Vagina (tissue), 2 donors: ENCODE measurements at regions not wholly inside any gene's neighbourhood (a gene's known extent, or its start where the extent isn't known, plus 50 kb on each side); places are given as distances from the start of the nearest gene placed in this dataset.

Experiments used
- DNase-seq, 2 donors: peaks; one replicate each; pipeline ENCODE4 v3.0.0-alpha.2; 2017; ENCODE audit errors: extremely low spot score in 2 of 2
- H3K27ac ChIP-seq: fragments of 200-600 bp; sonication (generic); one replicate; pipeline ENCODE4 v1.5.1; 2019
- H3K27me3 ChIP-seq: fragments of 200-600 bp; sonication (generic); one replicate; pipeline ENCODE4 v1.5.1; 2019
- H3K36me3 ChIP-seq, 2 donors: fragments of 200-600 bp; sonication (generic); one replicate each; pipeline ENCODE4 v1.5.1; 2017 to 2019
- H3K4me1 ChIP-seq: fragments of 200-600 bp; sonication (generic); one replicate; pipeline ENCODE4 v1.5.1; 2019
- H3K4me3 ChIP-seq, 2 donors: fragments of 200-600 bp; sonication (generic); 1 replicate in 1 of 2; 2 replicates in 1 of 2; pipeline ENCODE4 v1.5.1; 2016 to 2019
- H3K9me3 ChIP-seq: fragments of 200-600 bp; sonication (generic); one replicate; pipeline ENCODE4 v1.5.1; 2019
- CTCF ChIP-seq, 3 experiments: fragments of 450-650 bp in 2 of 3; fragments of 200-600 bp in 1 of 3; sonication (generic) in 1 of 3; IDR thresholded peaks; one replicate each; pipeline ENCODE4 v1.5.1; 2017 to 2019; ENCODE audit warnings: antibody characterized with exemption in 3 of 3, mild to moderate bottlenecking in 2 of 3, moderate library complexity in 2 of 3
- POLR2A ChIP-seq, 2 donors: fragments of 450-650 bp; IDR thresholded peaks; one replicate each; pipeline ENCODE4 v1.6.1; 2017; ENCODE audit warnings: antibody characterized with exemption in 2 of 2, mild to moderate bottlenecking in 2 of 2, moderate library complexity in 2 of 2
- POLR2AphosphoS5 ChIP-seq, 2 donors: sonication (generic); formaldehyde crosslinking; IDR thresholded peaks; one replicate each; pipeline ENCODE4 v1.9.0; 2017; ENCODE audit warnings: antibody characterized with exemption in 2 of 2, mild to moderate bottlenecking in 2 of 2, low read depth in 1 of 2; ENCODE audit not compliant: insufficient read depth in 1 of 2
- intact Hi-C: fragments of 100-400 bp; cut with DNase I; formaldehyde crosslinking; loops from one replicate; pipeline ENCODE4 v1.15.1; 2023

- no peaks in the 10 kb centered on the region for H3K36me3 ChIP-seq
- peaks cover 16% of the 10 kb centered on the region for H3K4me1 ChIP-seq
- H3K27ac ChIP-seq: no peak overlapping the region
- no peak for DNase-seq
- intact Hi-C loops: no loop called here
- no peak for TF ChIP-seq CTCF (IDR thresholded peaks at IDR 0.05)
- TF ChIP-seq POLR2A (IDR thresholded peaks at IDR 0.05): no peak
- TF ChIP-seq POLR2AphosphoS5 (IDR thresholded peaks at IDR 0.05; ENCODE audit: insufficient read depth in 1 of 2, low read depth in 1 of 2): no peak
- H3K9me3 ChIP-seq: no peaks in the 10 kb centered on the region
- H3K4me3 ChIP-seq: no peak overlapping the region
- H3K27me3 ChIP-seq: no peaks in the 10 kb centered on the region
Observed at GRCh38 chr1:218658899-218659298, 313.8 kb downstream of the TGFB2 start.

DNA sequence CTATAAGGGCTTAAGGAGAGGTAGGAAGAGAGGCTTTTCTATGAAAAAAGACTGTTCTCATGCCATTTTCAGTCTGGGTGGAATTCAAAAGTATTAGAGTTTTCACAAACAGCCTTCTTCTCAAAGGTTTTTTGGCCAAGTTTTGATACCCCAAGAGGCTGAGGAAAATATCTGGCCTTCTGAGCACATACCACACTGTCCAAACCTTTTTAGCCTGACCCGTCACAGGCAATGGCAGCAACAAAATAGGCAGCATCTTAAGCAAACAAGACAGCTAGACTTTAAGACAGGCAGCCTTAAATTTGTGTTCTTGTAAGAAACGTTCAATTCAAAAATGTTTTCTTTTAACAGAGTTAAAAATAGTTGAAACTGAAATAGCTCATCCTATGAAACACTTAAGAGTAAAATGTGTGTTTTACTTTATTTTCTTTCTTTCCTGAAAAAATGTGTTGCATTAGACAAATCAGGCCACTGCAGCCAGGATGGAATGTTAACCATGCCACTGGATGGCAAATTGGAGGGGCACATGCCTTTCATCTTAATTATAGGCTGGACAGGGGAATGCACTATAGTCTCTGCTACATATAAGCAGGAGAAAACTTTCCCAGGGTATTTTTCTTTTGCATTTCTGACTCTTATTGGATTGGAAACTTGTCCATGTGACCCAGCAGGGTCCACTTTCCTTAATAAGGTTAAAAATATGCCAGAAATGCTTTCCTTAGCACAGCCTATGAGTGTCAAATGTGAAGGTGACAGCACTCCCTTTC lies 315.0 kb downstream of the TGFB2 start:
- TF ChIP-seq POLR2A (IDR thresholded peaks at IDR 0.05): no peak
- TF ChIP-seq POLR2AphosphoS5 (IDR thresholded peaks at IDR 0.05; ENCODE audit: insufficient read depth in 1 of 2, low read depth in 1 of 2): no peak
- no peak for TF ChIP-seq CTCF (IDR thresholded peaks at IDR 0.05)
- Histone ChIP-seq H3K27ac (no peak overlapping the region), H3K36me3 (no peaks in the 10 kb centered on the region), H3K4me3 (no peak overlapping the region), H3K9me3 (no peaks in the 10 kb centered on the region), H3K27me3 (no peaks in the 10 kb centered on the region), H3K4me1 (peaks cover 27% of the 10 kb centered on the region)
- DNase-seq: no peak
- intact Hi-C loops: loop anchor here (10.0 kb wide), 1 partner anchor 315 kb away; the partner anchor contains the start of gene TGFB2

DNA sequence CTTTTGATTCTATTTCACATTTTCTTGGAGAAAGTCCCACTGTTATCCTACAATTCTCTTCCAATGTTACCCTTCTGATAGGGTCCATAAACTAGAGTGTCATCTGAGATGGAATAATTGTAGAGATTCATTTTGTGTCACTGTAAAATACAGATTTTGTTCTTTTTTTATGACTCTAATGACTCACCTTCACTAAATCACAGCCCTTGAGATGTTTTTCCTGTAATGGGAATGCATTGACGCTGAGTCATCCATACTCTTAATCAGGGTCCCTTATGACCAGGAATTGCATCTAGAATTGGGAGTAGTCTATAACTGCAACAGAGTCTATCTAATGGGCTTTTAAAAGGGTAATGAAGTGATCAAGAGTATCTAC lies 315.5 kb downstream of the TGFB2 start:
- Histone ChIP-seq H3K4me3 (no peak overlapping the region), H3K9me3 (no peaks in the 10 kb centered on the region), H3K27me3 (no peaks in the 10 kb centered on the region), H3K36me3 (no peaks in the 10 kb centered on the region), H3K27ac (no peak overlapping the region), H3K4me1 (peaks cover 28% of the 10 kb centered on the region)
- DNase-seq: no peak
- TF ChIP-seq POLR2A (IDR thresholded peaks at IDR 0.05) (no peak), CTCF (IDR thresholded peaks at IDR 0.05) (no peak), POLR2AphosphoS5 (IDR thresholded peaks at IDR 0.05; ENCODE audit: insufficient read depth in 1 of 2, low read depth in 1 of 2) (no peak)
- intact Hi-C loops: loop anchor here (10.0 kb wide), 1 partner anchor 316 kb away; the partner anchor contains the start of gene TGFB2

GRCh38 chr1:218661411-218661810 lies 316.3 kb downstream of the TGFB2 start:
- TF ChIP-seq POLR2A (IDR thresholded peaks at IDR 0.05): no peak
- no peak for TF ChIP-seq CTCF (IDR thresholded peaks at IDR 0.05)
- no peak for TF ChIP-seq POLR2AphosphoS5 (IDR thresholded peaks at IDR 0.05; ENCODE audit: insufficient read depth in 1 of 2, low read depth in 1 of 2)
- Histone ChIP-seq H3K4me1 (peaks cover 26% of the 10 kb centered on the region), H3K27ac (no peak overlapping the region), H3K27me3 (no peaks in the 10 kb centered on the region), H3K4me3 (no peak overlapping the region), H3K36me3 (no peaks in the 10 kb centered on the region), H3K9me3 (no peaks in the 10 kb centered on the region)
- intact Hi-C loops: loop anchor here (10.0 kb wide), 1 partner anchor 317 kb away; the partner anchor contains the start of gene TGFB2
- DNase-seq: no peak
